ENCODE measurements at regions not wholly inside any gene's neighbourhood (a gene's known extent, or its start where the extent isn't known, plus 50 kb on each side); places are given as distances from the start of the nearest gene placed in this dataset.

DNA sequence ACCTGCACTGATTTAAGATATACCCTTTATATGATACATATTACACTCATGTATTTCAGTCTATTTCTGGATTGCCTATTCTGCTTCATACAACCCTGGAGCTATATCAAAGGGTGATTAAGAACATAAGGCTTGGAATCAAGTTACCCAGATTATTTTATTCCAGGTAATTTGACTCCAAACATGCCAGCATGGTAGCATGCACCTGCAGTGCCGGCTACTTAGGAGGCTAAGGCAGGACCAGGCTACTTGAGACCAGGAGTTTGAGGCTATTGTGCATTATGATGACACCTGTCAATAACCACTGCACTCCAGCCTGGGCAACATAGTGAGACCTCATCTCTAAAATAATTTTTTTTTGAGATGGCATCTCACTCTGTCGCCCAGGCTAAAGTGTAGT, 50.4 kb upstream of the NEO1 start:
- TF ChIP-seq, protein P1, sequence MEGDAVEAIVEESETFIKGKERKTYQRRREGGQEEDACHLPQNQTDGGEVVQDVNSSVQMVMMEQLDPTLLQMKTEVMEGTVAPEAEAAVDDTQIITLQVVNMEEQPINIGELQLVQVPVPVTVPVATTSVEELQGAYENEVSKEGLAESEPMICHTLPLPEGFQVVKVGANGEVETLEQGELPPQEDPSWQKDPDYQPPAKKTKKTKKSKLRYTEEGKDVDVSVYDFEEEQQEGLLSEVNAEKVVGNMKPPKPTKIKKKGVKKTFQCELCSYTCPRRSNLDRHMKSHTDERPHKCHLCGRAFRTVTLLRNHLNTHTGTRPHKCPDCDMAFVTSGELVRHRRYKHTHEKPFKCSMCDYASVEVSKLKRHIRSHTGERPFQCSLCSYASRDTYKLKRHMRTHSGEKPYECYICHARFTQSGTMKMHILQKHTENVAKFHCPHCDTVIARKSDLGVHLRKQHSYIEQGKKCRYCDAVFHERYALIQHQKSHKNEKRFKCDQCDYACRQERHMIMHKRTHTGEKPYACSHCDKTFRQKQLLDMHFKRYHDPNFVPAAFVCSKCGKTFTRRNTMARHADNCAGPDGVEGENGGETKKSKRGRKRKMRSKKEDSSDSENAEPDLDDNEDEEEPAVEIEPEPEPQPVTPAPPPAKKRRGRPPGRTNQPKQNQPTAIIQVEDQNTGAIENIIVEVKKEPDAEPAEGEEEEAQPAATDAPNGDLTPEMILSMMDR (IDR thresholded peaks at IDR 0.05; ENCODE audit: low read depth, low read length, missing control alignments) = no peak
- no peak for DNase-seq
- in situ Hi-C loops (cut with HindIII; ENCODE audit: low pct_ligation_motif_present, low sequenced_read_pairs) = no loop called here
- Histone ChIP-seq H3K4me3 (ENCODE audit: low read depth, low read length) (no peak overlapping the region), H3K27me3 (replicated peaks) (no peaks in the 10 kb centered on the region), H3K27ac (no peak overlapping the region), H3K36me3 (replicated peaks) (no peaks in the 10 kb centered on the region)

DNA sequence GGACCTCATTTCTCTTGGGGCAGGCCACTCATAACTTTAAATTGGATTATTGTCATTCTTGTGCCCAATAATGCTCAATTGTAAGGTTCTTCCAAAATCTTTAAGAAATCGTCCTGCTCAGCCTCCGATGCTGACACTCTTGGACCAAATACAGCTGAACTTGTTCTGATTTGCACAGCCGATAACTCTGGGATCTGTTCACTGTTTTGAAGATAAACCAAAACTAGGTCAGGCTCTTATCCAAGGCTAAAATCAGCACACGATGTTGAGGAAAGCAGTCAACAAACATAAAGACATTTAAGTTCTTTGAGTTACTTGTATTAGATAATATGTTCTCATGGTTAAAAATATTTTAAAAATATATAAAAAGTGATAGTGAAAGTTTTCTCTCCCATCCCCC, 52.0 kb upstream of the NEO1 start:
- Histone ChIP-seq H3K4me3 (ENCODE audit: low read depth, low read length) (no peak overlapping the region), H3K27me3 (replicated peaks) (no peaks in the 10 kb centered on the region), H3K27ac (no peak overlapping the region), H3K36me3 (replicated peaks) (no peaks in the 10 kb centered on the region)
- TF ChIP-seq, protein P1 (IDR thresholded peaks at IDR 0.05; ENCODE audit: low read depth, low read length, missing control alignments) = no peak
- in situ Hi-C loops (cut with HindIII; ENCODE audit: low pct_ligation_motif_present, low sequenced_read_pairs) = no loop called here
- DNase-seq = no peak

DNA sequence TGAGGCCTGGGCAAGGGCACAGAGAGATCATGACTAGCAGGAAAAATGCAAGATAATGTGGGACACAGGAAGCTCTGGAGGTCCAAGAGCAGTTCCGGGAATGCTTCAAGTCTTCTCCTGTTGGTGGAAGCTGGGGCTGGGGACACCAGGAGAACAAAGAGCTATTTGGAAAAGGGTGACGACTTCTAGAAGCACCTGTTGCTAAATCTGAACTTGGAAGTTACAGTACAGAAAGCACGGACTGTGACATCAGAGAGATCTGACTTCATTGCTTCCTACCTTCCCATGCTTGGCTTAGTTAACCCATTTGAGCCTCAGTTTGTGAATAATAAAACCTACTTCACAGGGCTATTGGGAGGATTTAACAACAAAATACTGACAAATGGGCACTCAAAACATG, 52.7 kb upstream of the NEO1 start:
- no peak overlapping the region for H3K27ac ChIP-seq
- in situ Hi-C loops (cut with HindIII; ENCODE audit: low pct_ligation_motif_present, low sequenced_read_pairs) = no loop called here
- H3K27me3 ChIP-seq (replicated peaks) = no peaks in the 10 kb centered on the region
- TF ChIP-seq, protein P1 (IDR thresholded peaks at IDR 0.05; ENCODE audit: low read depth, low read length, missing control alignments) = no peak
- H3K4me3 ChIP-seq (ENCODE audit: low read depth, low read length) = no peak overlapping the region
- no peak for DNase-seq
- no peaks in the 10 kb centered on the region for H3K36me3 ChIP-seq (replicated peaks)

DNA sequence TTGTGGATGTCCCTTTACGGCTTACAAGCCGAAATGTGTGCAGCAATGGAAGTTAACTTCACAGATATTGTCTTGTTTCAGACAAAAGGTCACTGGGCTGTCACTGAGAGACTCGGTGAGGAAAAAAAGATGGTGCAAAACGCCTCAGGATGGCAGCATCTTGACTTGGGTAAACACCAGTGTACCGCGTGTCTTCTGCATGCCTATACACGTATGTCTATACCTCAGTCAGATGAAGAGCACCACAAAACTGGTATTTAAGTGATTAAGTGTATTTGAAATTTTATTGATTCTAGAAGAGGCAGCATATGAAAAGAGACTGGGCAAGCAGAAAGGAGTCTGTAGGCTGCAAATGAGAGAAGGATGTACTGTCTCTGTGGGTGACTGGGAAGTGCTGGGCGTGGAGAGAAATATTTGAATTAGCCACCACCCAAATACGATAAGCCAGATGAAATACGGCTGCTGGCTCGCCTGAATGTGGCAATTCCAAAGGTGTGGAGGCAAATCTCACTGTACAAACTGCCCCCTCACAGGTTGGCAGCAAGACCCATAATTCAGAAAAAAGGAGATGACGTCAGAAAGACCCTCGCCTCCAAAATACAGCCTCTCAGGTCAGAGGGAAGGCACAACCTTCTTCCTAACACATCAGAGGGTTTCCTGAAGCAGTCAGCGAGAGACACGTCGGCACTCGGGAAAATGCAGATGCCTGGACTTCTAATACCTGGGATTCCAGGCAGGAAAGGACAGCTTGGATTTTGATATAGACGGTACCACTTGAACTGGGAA, 53.4 kb upstream of the NEO1 start:
- no peak overlapping the region for H3K27ac ChIP-seq
- H3K4me3 ChIP-seq (ENCODE audit: low read depth, low read length) = no peak overlapping the region
- H3K36me3 ChIP-seq (replicated peaks) = no peaks in the 10 kb centered on the region
- TF ChIP-seq, protein P1 (IDR thresholded peaks at IDR 0.05; ENCODE audit: low read depth, low read length, missing control alignments) = no peak
- in situ Hi-C loops (cut with HindIII; ENCODE audit: low pct_ligation_motif_present, low sequenced_read_pairs) = no loop called here
- H3K27me3 ChIP-seq (replicated peaks) = no peaks in the 10 kb centered on the region
- no peak for DNase-seq

DNA sequence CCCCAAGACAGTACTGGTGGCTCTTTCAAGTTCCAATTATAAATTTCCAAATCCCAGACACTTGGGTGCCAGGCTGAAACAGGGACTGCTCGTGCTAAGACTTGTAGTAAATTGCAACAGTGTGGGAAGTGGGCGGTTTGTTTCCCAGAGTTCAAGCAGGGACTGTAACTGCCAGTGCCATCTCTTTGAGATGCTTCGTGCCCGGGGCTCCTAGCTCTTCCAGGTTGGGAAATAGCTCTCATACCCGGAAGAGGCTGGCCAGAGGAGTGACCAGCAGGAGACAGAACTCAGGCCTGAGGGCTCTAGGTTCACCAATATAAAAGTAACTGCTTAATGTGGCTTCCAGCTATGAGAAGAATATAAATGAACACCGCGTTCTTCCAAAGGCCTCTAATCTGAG, 54.0 kb upstream of the NEO1 start:
- in situ Hi-C loops (cut with HindIII; ENCODE audit: low pct_ligation_motif_present, low sequenced_read_pairs) = no loop called here
- Histone ChIP-seq H3K27ac (no peak overlapping the region), H3K36me3 (replicated peaks) (no peaks in the 10 kb centered on the region), H3K27me3 (replicated peaks) (no peaks in the 10 kb centered on the region), H3K4me3 (ENCODE audit: low read depth, low read length) (no peak overlapping the region)
- TF ChIP-seq, protein P1 (IDR thresholded peaks at IDR 0.05; ENCODE audit: low read depth, low read length, missing control alignments) = no peak
- DNase-seq = no peak

DNA sequence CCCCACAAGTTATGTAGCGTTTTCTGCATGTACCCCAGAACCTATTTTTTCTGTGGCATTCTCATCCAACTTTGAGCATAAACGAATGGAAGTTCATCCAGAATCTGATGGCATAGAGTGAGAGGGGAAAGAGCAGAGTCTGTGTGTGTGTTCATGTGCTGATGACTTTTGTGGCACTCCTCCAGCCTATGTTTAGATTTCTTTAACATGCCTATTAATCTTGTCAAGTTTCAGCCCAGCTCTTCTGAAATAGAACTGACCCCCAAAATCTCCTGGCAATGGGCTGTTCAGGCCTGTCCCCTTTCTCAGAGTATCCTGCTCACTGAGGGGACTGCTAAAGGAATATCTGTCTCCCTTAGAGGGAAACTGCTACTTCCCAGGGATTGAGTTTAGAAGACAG, 56.4 kb upstream of the NEO1 start:
- in situ Hi-C loops (cut with HindIII; ENCODE audit: low pct_ligation_motif_present, low sequenced_read_pairs) = no loop called here
- H3K27ac ChIP-seq = no peak overlapping the region
- TF ChIP-seq, protein P1 (IDR thresholded peaks at IDR 0.05; ENCODE audit: low read depth, low read length, missing control alignments) = no peak
- no peaks in the 10 kb centered on the region for H3K36me3 ChIP-seq (replicated peaks)
- DNase-seq = no peak
- H3K4me3 ChIP-seq (ENCODE audit: low read depth, low read length) = no peak overlapping the region
- no peaks in the 10 kb centered on the region for H3K27me3 ChIP-seq (replicated peaks)
